Ovary (tissue), 3 donors: ENCODE measurements at regions not wholly inside any gene's neighbourhood (a gene's known extent, or its start where the extent isn't known, plus 50 kb on each side); places are given as distances from the start of the nearest gene placed in this dataset.

Experiments
- POLR2A ChIP-seq: fragments of 450-650 bp; IDR thresholded peaks from one replicate; pipeline ENCODE4 v1.6.1; 2017; ENCODE audit warnings: antibody characterized with exemption, mild to moderate bottlenecking, moderate library complexity
- TF ChIP-seq, protein P1 (sequence below), 3 donors: fragments of 450-650 bp in 2 of 3; fragments of 200-600 bp in 1 of 3; IDR thresholded peaks; one replicate each; pipeline versions ENCODE4 v1.5.1 to v1.8.0; 2016 to 2022; ENCODE audit warnings: antibody characterized with exemption in 3 of 3, mild to moderate bottlenecking in 1 of 3
- donor health status: DM: no; HTN: no; CAD: no.

DNA sequence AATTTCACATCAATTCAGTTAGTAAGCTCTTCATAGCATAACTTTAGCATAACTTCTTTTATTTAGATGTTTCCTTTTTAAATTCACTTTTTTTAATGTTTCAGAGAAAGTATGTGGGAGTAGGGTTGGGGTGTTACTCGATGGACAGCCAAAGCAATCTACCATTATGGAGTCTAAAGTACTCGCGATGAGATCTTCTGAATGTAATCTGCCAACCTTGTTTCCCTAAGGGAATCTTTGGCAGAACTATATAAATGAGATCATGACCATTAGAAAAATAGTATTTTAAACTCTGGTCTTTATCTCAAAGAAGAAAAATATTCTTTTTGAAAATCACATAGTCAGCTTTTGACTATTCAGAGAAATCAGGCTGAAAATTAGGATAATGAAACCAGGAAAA is 103.9 kb downstream of the BBS10 start:
- TF ChIP-seq POLR2A: no peak
- TF ChIP-seq, protein P1, sequence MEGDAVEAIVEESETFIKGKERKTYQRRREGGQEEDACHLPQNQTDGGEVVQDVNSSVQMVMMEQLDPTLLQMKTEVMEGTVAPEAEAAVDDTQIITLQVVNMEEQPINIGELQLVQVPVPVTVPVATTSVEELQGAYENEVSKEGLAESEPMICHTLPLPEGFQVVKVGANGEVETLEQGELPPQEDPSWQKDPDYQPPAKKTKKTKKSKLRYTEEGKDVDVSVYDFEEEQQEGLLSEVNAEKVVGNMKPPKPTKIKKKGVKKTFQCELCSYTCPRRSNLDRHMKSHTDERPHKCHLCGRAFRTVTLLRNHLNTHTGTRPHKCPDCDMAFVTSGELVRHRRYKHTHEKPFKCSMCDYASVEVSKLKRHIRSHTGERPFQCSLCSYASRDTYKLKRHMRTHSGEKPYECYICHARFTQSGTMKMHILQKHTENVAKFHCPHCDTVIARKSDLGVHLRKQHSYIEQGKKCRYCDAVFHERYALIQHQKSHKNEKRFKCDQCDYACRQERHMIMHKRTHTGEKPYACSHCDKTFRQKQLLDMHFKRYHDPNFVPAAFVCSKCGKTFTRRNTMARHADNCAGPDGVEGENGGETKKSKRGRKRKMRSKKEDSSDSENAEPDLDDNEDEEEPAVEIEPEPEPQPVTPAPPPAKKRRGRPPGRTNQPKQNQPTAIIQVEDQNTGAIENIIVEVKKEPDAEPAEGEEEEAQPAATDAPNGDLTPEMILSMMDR (IDR thresholded peaks at IDR 0.05): no peak
